Neural cell (in vitro differentiated cells): ENCODE measurements at regions not wholly inside any gene's neighbourhood (a gene's known extent, or its start where the extent isn't known, plus 50 kb on each side); places are given as distances from the start of the nearest gene placed in this dataset.

Source experiments
- H2AFZ ChIP-seq: fragments of 200-600, 300-800 bp; sonication (generic), shearing (Covaris generic); 2 replicates; pipeline ENCODE4 v1.6.0; 2014; ENCODE audit warnings: low read depth, mild to moderate bottlenecking, antibody characterized with exemption, low read length, moderate library complexity
- H3F3A ChIP-seq: fragments of 200-600 bp; shearing (Covaris generic); 2 replicates; pipeline ENCODE4 v1.6.1; 2016; ENCODE audit warnings: mild to moderate bottlenecking, moderate library complexity, mixed read lengths, antibody characterized with exemption, low read length; ENCODE audit not compliant: insufficient read depth, poor library complexity, severe bottlenecking
- H3K27ac ChIP-seq: fragments of 200-600, 300-800 bp; sonication (generic), shearing (Covaris generic); 2 replicates; pipeline ENCODE4 v1.5.1; 2014; ENCODE audit warnings: mild to moderate bottlenecking, low read length, moderate library complexity
- H3K27me3 ChIP-seq: fragments of 300-800, 200-600 bp; sonication (generic), shearing (Covaris generic); 2 replicates; pipeline ENCODE4 v1.6.0; 2014; ENCODE audit warnings: mild to moderate bottlenecking, low read depth, low read length, moderate library complexity; ENCODE audit not compliant: insufficient read depth
- H3K36me3 ChIP-seq: fragments of 300-800, 200-600 bp; sonication (generic), shearing (Covaris generic); 2 replicates; pipeline ENCODE4 v1.5.1; 2014; ENCODE audit warnings: mild to moderate bottlenecking, antibody characterized with exemption, low read length, moderate library complexity; ENCODE audit not compliant: insufficient read depth
- H3K4me2 ChIP-seq: fragments of 300-800, 200-600 bp; sonication (generic), shearing (Covaris generic); 2 replicates; pipeline ENCODE4 v1.6.0; 2014; ENCODE audit warnings: mild to moderate bottlenecking, low read length
- H3K4me3 ChIP-seq: fragments of 300-800, 200-600 bp; sonication (generic), shearing (Covaris generic); 2 replicates; pipeline ENCODE4 v1.5.1; 2014; ENCODE audit warnings: mild to moderate bottlenecking, low read length, moderate library complexity
- H3K79me2 ChIP-seq: fragments of 200-600 bp; shearing (Covaris generic); replicated peaks from 2 replicates; pipeline ENCODE4 v1.6.0; 2014; ENCODE audit warnings: mild to moderate bottlenecking, low read length, moderate library complexity; ENCODE audit not compliant: insufficient read depth
- H3K9ac ChIP-seq: fragments of 300-800, 200-600 bp; sonication (generic), shearing (Covaris generic); 2 replicates; pipeline ENCODE4 v1.6.1; 2016; ENCODE audit warnings: mild to moderate bottlenecking, low read length, mixed read lengths
- H3K9me2 ChIP-seq: fragments of 200-600 bp; shearing (Covaris generic); 2 replicates; pipeline ENCODE4 v1.6.1; 2016; ENCODE audit warnings: mild to moderate bottlenecking, low read length, mixed read lengths; ENCODE audit not compliant: insufficient read depth
- H3K9me3 ChIP-seq: fragments of 200-600, 300-800 bp; sonication (generic), shearing (Covaris generic); 2 replicates; pipeline ENCODE4 v1.6.1; 2016; ENCODE audit warnings: mild to moderate bottlenecking, mixed run types, low read length, moderate library complexity, mixed read lengths
- H4K20me1 ChIP-seq: fragments of 200-600 bp; shearing (Covaris generic); 2 replicates; pipeline ENCODE4 v1.6.1; 2016; ENCODE audit warnings: mild to moderate bottlenecking, mixed run types; ENCODE audit not compliant: insufficient read depth
- CTCF ChIP-seq: fragments of 450-650 bp; IDR thresholded peaks from 2 replicates; pipeline ENCODE4 v1.5.1; 2014; ENCODE audit warnings: antibody characterized with exemption, mild to moderate bottlenecking, moderate library complexity; ENCODE audit not compliant: poor library complexity, severe bottlenecking
- EP300 ChIP-seq: fragments of 450-650 bp; conservative IDR thresholded peaks from 2 replicates; pipeline ENCODE4 v1.6.1; 2014; ENCODE audit warnings: antibody characterized with exemption, mild to moderate bottlenecking, moderate library complexity; ENCODE audit not compliant: poor library complexity, severe bottlenecking
- EZH2 ChIP-seq: fragments of 200-600, 300-800 bp; shearing (Covaris generic), sonication (generic); IDR thresholded peaks from 2 replicates; pipeline ENCODE4 v1.6.1; 2014; ENCODE audit warnings: antibody characterized with exemption, low read length, borderline replicate concordance, mild to moderate bottlenecking; ENCODE audit not compliant: insufficient read depth, poor library complexity, severe bottlenecking
- MXI1 ChIP-seq: fragments of 450-650 bp; conservative IDR thresholded peaks from 2 replicates; pipeline ENCODE4 v1.6.1; 2014; ENCODE audit warnings: antibody characterized with exemption, mild to moderate bottlenecking; ENCODE audit not compliant: poor library complexity, severe bottlenecking
- POLR2AphosphoS5 ChIP-seq: IDR thresholded peaks from 2 replicates; pipeline ENCODE4 v1.6.1; 2012
- RAD21 ChIP-seq: fragments of 450-650 bp; conservative IDR thresholded peaks from 2 replicates; pipeline ENCODE4 v1.6.1; 2014; ENCODE audit warnings: antibody characterized with exemption, mild to moderate bottlenecking, moderate library complexity
- REST ChIP-seq: IDR thresholded peaks from 2 replicates; pipeline ENCODE4 v1.6.1; 2012; ENCODE audit warnings: borderline replicate concordance
- SMC3 ChIP-seq: fragments of 450-650 bp; conservative IDR thresholded peaks from 2 replicates; pipeline ENCODE4 v1.6.1; 2014; ENCODE audit warnings: antibody characterized with exemption, mild to moderate bottlenecking, moderate library complexity; ENCODE audit not compliant: poor library complexity
- TAF1 ChIP-seq: IDR thresholded peaks from 2 replicates; pipeline ENCODE4 v1.6.1; 2012; ENCODE audit warnings: low read depth

DNA sequence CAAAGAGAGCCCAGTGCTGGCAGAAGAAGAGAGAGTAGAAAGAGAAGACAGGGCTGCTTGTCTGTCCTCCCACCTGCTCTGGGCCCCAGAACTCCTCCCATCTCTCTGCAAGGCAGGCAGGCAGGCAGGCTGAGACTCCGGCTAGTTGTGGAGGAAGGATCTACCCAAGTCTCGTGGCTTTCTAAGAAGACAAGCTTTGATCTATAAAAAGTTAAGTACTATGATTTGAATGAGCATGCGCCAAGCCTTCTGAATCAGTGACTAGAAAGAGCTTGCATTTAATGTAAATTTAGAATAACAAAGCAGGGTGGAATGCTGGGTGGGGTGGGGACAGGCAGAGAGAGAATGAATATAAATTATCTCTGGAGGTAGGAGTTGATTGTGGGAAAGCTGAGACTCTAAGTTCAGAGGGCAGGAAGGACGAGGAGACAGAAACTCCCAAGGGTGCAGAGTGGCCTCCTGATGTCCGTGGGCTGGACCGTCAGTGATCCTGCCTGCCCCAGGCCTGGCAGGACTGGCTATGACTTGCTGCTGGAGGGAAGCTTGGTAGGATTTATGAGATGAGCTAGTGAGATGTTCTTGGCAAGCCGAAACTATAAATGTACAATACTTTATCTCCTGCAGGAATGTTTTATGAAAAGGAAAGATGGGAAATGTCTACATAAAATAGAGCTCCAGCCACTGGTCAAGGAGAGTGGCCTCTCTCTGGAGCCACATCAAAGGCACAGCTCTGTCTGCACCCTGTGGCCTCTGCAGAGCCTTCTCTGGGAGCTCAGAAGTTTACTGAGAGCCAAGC, 447.5 kb downstream of the TNS1 start:
- no peak overlapping the region for H3K9ac ChIP-seq
- no peak overlapping the region for H3K4me3 ChIP-seq
- no peaks in the 10 kb centered on the region for H3K27me3 ChIP-seq
- no peaks in the 10 kb centered on the region for H3K9me3 ChIP-seq
- H3K4me2 ChIP-seq: no peak overlapping the region
- H3F3A ChIP-seq: no peaks in the 10 kb centered on the region
- no peak for TF ChIP-seq CTCF
- H3K79me2 ChIP-seq: no peaks in the 10 kb centered on the region
- no peaks in the 10 kb centered on the region for H3K9me2 ChIP-seq
- no peak overlapping the region for H2AFZ ChIP-seq
- no peak overlapping the region for H3K27ac ChIP-seq
- no peaks in the 10 kb centered on the region for H4K20me1 ChIP-seq
- H3K36me3 ChIP-seq: no peaks in the 10 kb centered on the region

DNA sequence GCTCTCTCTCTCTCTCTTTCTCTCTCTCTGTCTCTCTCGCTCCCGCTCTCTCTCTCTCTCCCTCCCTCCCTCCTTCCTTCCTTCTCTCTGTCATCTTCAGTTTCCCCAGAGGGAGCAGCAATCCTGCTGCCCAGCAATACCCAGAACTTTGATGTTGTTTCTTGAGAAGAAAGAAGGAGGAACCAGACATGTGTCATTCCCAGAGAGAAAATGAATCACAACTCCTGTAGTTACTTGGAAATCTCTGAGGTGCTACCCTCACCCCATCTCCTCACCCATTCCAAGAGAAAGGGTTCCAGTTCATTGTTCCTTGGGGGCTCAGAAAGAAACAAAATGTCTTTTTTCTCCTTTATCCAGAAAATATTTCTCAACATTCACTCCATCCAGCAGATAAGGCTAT, 449.1 kb downstream of the TNS1 start:
- Histone ChIP-seq H3K4me2 (no peak overlapping the region), H3K27me3 (no peaks in the 10 kb centered on the region), H3K27ac (no peak overlapping the region), H3K36me3 (no peaks in the 10 kb centered on the region), H3K9ac (no peak overlapping the region), H3K4me3 (no peak overlapping the region), H3F3A (no peaks in the 10 kb centered on the region), H3K9me3 (no peaks in the 10 kb centered on the region), H3K9me2 (no peaks in the 10 kb centered on the region), H2AFZ (no peak overlapping the region), H4K20me1 (no peaks in the 10 kb centered on the region), H3K79me2 (no peaks in the 10 kb centered on the region)
- TF ChIP-seq EP300 (no peak), REST (no peak), RAD21 (no peak), MXI1 (no peak), CTCF (no peak), TAF1 (no peak), SMC3 (no peak), POLR2AphosphoS5 (no peak), EZH2 (no peak)
